Hypothalamus (tissue), 51 donors: ENCODE measurements at regions not wholly inside any gene's neighbourhood (a gene's known extent, or its start where the extent isn't known, plus 50 kb on each side); places are given as distances from the start of the nearest gene placed in this dataset.
A peak's percentile ranks its signal among the peaks of the same experiment; 100 is the strongest.
"Not testable (repeated sequence)": the region's sequence is repeated elsewhere in the genome, so short reads cannot be mapped to it uniquely, and the experiment has no call there.

ENCODE experiments used
- DNase-seq, 51 donors: peaks; one replicate each; lab custom pipeline; 2025; lab: John Stamatoyannopoulos, UW

GRCh38 chr15:46880791-46881190 is 836.5 kb upstream of the SEMA6D start:
- no peak for DNase-seq

- DNase-seq = no peak
Measured at GRCh38 chr15:46892621-46893160, 824.6 kb upstream of the SEMA6D start.

GRCh38 chr15:46894644-46895043 is 822.7 kb upstream of the SEMA6D start:
- no peak for DNase-seq

GRCh38 chr15:46897266-46897665 is 820.0 kb upstream of the SEMA6D start:
- DNase-seq = no peak

GRCh38 chr15:46901001-46901400 is 816.3 kb upstream of the SEMA6D start:
- DNase-seq = no peak

- no peak for DNase-seq
Measured at GRCh38 chr15:46917721-46918252, 799.5 kb upstream of the SEMA6D start.

- no peak for DNase-seq
Measured at GRCh38 chr15:46918462-46919140, 798.7 kb upstream of the SEMA6D start.

- DNase-seq = no peak
Measured at GRCh38 chr15:46921891-46922290, 795.4 kb upstream of the SEMA6D start.

GRCh38 chr15:46930426-46930825 is 786.9 kb upstream of the SEMA6D start:
- no peak for DNase-seq

GRCh38 chr15:46933332-46933731 is 784.0 kb upstream of the SEMA6D start:
- no peak for DNase-seq

- DNase-seq = no peak
Measured at GRCh38 chr15:46934851-46935250, 782.5 kb upstream of the SEMA6D start.

GRCh38 chr15:46938169-46938568 is 779.1 kb upstream of the SEMA6D start:
- no peak for DNase-seq

GRCh38 chr15:46941241-46941640 is 776.1 kb upstream of the SEMA6D start:
- DNase-seq = no peak

- DNase-seq = no peak
Measured at GRCh38 chr15:46946953-46947352, 770.4 kb upstream of the SEMA6D start.

- DNase-seq = no peak
Measured at GRCh38 chr15:46955576-46955975, 761.7 kb upstream of the SEMA6D start.

- DNase-seq = peak in 4 of 51 donors; percentile 0 to 1 (median 0)
Measured at GRCh38 chr15:46956456-46956855, 760.8 kb upstream of the SEMA6D start.

- DNase-seq = no peak
Measured at GRCh38 chr15:46956881-46957280, 760.4 kb upstream of the SEMA6D start.

- no peak for DNase-seq
Measured at GRCh38 chr15:46960581-46960980, 756.7 kb upstream of the SEMA6D start.

GRCh38 chr15:46961795-46962194 is 755.5 kb upstream of the SEMA6D start:
- DNase-seq = no peak

- DNase-seq = not testable (repeated sequence)
Measured at GRCh38 chr15:46988055-46988454, 729.2 kb upstream of the SEMA6D start.

GRCh38 chr15:46996359-46996758 is 720.9 kb upstream of the SEMA6D start:
- DNase-seq = no peak

GRCh38 chr15:46997501-46997900 is 719.8 kb upstream of the SEMA6D start:
- no peak for DNase-seq

GRCh38 chr15:47003568-47003967 is 713.7 kb upstream of the SEMA6D start:
- DNase-seq = no peak
